Stimulated activated CD4-positive, alpha-beta T cell treated with anti-CD3 and anti-CD28 coated beads, Interleukin-12 subunit alpha, Interleukin-12 subunit beta, amount 100 ng/mL, for 4 hours (primary cell): ENCODE measurements at regions not wholly inside any gene's neighbourhood (a gene's known extent, or its start where the extent isn't known, plus 50 kb on each side); places are given as distances from the start of the nearest gene placed in this dataset.
"Not testable (repeated sequence)": the region's sequence is repeated elsewhere in the genome, so short reads cannot be mapped to it uniquely, and the experiment has no call there.

Source experiments
- DNase-seq: peaks from one replicate; pipeline ENCODE4 v3.0.0-alpha.2; 2020

GRCh38 chrX:4668802-4669536, 955.5 kb upstream of the PRKX start:
- no peak for DNase-seq

DNA sequence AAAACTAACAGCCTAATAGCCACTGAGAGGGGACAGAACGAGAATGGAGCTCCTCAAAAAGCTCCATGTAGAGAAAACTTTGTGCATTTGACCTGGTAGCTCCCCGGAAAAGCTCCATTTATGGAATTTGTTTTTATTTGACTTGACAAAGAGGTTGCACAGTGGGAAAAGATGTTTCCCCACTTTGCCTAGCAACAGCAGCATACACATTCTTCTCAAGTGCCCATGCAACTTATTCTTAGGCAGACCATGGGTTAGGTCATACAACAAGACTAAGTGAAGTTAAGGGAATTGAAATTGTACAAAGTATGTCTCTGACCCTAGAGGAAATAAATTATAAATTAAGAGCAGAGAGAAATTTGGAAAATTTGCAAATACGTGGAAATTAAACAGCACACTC, 949.6 kb upstream of the PRKX start:
- no peak for DNase-seq

DNA sequence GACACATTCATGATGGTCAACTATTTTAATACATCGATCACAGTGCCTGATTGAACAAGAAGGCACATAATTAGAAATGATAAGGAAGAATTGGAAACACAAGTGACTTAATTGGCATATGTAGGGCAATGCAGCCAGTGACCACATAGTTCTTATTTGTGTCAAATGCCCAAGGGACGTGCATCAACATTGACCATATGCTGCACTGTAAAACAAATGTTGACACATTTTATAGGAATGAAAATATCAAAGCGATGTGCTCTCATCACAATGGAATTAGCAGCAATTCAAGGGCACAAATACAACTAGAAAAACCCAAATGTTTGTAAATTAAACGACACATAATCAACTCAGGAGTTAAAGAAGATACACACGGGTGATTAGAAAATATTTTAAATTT, 948.3 kb upstream of the PRKX start:
- DNase-seq = no peak

DNA sequence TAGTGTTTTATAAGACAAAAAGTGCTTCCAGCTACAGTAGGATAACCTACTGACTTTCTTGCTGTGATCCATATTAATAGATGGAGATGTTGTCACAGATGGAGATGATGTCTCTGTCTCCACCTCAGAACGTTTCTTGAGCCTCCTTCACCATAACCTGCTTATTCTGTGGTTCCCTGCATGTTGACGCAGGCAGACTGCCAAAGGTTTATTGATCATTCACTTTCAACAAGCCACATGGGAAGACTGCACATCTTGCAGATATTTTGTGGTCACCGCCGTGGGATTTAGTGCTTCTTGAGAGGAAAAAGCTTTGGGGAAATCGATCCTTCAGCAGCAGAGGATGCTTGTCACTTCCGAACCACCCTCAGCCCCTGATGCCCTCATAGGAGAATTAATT, 943.0 kb upstream of the PRKX start:
- DNase-seq = no peak

- DNase-seq = no peak
Measured at GRCh38 chrX:4655743-4656142, 942.3 kb upstream of the PRKX start.

GRCh38 chrX:4642114-4642513, 928.7 kb upstream of the PRKX start:
- DNase-seq = no peak

GRCh38 chrX:4638036-4638435, 924.6 kb upstream of the PRKX start:
- no peak for DNase-seq

GRCh38 chrX:4627414-4627813, 914.0 kb upstream of the PRKX start:
- no peak for DNase-seq

DNA sequence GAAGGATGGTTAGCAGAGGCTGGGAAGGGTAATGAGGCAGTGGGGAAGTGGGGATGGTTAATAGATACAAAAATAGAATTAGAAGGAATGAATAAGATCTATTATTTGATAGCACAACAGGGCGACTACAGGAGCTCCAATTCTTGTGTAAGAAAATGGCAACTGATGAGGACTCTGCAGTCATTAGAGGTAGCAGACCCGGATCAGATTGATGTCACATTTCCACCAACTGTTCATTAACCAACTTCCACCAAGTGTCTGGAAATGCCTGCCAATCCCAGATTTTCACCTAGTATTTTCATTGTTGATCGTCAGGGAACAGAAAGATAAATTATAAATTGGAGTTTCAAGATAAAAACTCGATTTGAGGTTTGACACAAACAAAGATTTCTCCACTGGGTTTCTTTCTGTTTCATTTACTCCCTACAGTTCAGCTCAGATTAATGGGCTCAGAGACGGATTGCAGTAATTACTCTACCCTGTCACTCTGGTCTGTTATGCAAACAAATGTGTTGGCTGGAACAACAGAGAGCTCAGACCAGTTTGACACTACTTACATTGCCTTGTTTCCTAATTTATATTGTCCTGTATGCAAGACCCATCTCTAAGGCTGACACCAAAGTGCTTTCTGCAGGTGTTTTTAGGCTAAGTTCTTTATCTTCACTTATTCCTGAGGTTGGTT, 909.2 kb upstream of the PRKX start:
- DNase-seq = no peak

- DNase-seq = not testable (repeated sequence)
Measured at GRCh38 chrX:4613651-4614050, 900.2 kb upstream of the PRKX start.

DNA sequence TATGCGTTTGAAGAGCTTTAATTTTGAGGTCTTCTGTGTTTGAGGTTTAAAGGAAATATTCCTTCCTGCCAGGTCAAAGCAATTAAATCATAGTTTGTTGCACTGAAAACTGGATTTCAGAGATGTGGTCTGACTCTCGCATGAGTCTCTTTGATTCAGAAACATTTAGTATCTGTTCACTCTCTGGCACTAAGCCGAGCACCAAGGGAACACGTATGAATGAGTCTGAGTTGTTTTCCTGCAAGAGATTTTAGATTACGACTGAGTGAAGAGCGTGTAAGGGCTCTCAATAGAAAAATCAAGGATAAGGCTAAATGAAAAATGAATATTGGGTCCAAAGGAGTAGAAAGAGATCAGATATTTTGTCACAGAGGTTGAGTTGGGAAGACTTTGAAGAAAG, 875.4 kb upstream of the PRKX start:
- no peak for DNase-seq

- DNase-seq = no peak
Measured at GRCh38 chrX:4588466-4588865, 875.0 kb upstream of the PRKX start.

GRCh38 chrX:4588056-4588455, 874.6 kb upstream of the PRKX start:
- DNase-seq = no peak

DNA sequence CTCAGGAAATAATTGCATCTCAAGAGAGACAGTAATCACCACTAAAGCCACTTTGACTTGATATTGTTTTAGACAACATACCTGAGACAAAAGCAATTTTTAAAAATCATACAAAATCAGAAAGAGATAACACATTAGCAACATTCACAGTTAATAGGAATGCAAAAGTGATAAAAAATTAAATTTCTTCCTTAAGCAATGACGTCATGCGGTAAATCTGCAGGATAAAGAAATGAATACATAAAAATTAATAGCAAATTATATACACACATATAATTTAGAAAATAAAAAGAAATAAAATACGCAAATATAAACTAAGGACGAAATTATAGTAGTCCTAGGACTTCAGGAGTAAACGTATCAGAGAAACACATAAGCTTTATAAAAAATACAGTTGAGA, 866.5 kb upstream of the PRKX start:
- no peak for DNase-seq

GRCh38 chrX:4579480-4579879, 866.0 kb upstream of the PRKX start:
- no peak for DNase-seq

- DNase-seq = no peak
Measured at GRCh38 chrX:4572691-4573090, 859.2 kb upstream of the PRKX start.

GRCh38 chrX:4570151-4570550, 856.7 kb upstream of the PRKX start:
- no peak for DNase-seq

GRCh38 chrX:4560192-4560591, 846.7 kb upstream of the PRKX start:
- DNase-seq = no peak

DNA sequence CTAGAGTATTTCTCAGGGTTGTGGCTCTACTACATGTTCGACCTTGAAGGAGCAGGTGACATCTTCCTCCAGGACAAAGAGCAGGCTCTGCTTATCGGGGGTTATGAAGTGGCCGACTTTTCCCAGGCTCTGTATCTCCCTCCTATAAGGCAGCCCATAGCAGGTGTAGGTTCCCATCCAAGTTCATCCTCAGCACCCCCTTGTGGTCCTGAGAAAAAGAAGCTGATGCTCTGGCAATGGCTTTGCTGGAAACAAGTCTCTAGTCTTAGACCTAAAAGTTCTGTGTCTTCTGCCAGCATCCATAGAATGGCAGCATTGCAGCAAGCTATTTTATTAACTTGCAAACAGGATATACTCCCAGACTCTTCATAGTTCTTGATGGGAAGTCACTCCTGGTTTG, 836.6 kb upstream of the PRKX start:
- DNase-seq = no peak

DNA sequence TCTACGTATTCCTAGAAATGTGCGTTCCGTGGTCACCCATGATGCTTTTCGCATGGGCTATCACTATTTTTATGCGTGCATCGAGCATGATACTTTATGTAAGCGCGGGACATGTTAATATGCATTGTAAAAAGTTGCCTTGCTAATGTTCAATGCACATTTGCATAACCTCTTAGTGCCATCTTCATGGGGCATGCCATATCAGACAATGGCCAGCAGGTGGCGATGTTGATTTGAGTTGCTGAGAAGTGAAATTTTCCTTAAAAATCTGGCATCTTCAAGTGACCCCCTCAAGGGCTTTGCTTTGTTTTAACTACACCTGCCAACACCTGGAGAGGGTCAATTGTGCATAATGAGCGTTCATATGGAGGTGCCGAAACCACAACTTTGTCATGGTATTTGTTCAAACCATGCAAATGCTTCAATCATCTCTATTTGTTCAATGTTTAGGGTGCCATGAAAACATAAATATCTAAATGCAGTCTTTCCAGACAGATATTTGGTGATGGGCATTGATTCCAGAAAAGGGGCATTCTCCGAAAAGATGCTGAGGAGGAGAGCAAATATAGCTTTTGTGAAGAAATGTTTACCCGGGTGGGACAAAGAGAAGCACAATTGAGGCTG, 833.9 kb upstream of the PRKX start:
- peak; percentile 5 for DNase-seq

DNA sequence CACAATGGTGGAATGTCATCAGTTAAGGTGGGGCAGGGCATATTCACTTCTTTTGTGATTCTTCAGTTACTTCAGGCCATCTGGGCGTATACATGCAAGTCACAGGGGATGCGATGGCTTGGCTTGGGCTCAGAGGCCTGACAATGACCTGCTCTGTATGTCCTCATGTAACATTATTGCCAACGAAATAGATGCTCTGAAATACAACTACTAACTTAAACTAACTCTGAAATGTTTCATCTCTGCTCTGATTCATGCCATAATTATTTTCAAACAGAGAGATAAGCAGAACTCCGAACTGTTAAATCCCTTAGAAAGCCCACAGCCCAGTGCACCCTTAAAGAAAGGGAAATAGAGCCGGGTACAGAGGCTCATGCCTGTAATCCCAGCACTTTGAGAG, 832.7 kb upstream of the PRKX start:
- DNase-seq = not testable (repeated sequence)

DNA sequence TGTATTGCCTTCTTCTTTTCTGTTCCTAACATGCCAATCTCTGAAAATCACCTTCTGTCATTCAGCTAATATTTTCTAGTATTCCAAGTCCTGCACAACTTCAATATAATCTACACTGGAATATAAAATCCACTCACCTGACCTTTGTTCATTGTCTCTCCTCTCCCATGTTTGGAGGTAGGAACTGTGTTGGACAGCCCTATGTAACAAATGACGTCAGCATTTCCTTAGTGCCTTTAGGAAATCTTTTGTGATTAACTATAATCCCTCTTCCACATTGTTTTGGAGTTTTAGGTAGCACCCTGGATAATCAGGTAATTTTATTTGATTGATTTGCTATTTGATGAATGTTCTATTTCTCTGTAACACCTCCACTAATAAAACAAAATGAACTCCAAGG, 814.8 kb upstream of the PRKX start:
- no peak for DNase-seq

- DNase-seq = no peak
Measured at GRCh38 chrX:4485912-4486311, 772.5 kb upstream of the PRKX start.

- DNase-seq = no peak
Measured at GRCh38 chrX:4484266-4484665, 770.8 kb upstream of the PRKX start.
